Right lobe of liver (tissue), 6 donors: ENCODE measurements at regions not wholly inside any gene's neighbourhood (a gene's known extent, or its start where the extent isn't known, plus 50 kb on each side); places are given as distances from the start of the nearest gene placed in this dataset.
A peak's percentile ranks its signal among the peaks of the same experiment; 100 is the strongest.

Experiments used
- ATAC-seq, 4 donors: fragments of 200-7000 bp; cut with Tn5 transposase; one replicate each; pipeline ENCODE4 v1.9.1; 2020; ENCODE audit warnings: mild to moderate bottlenecking in 4 of 4, moderate library complexity in 4 of 4
- DNase-seq, 3 donors: peaks; one replicate each; pipeline ENCODE4 v3.0.0-alpha.2; 2020
- H3K27ac ChIP-seq, 3 donors: fragments of 200-600 bp; one replicate each; pipeline ENCODE4 v1.8.0; 2022
- H3K27me3 ChIP-seq, 2 donors: fragments of 200-600 bp; one replicate each; pipeline ENCODE4 v1.8.0; 2022
- H3K36me3 ChIP-seq, 4 donors: fragments of 200-600 bp; sonication (generic) in 1 of 4; one replicate each; pipeline versions ENCODE4 v1.5.1 to v1.8.0; 2017 to 2022; ENCODE audit warnings: control low read depth in 1 of 4
- H3K4me1 ChIP-seq, 4 donors: fragments of 200-600 bp; sonication (generic) in 1 of 4; one replicate each; pipeline versions ENCODE4 v1.5.1 to v1.8.0; 2017 to 2022; ENCODE audit warnings: control low read depth in 1 of 4
- H3K4me3 ChIP-seq, 3 donors: fragments of 200-600 bp; one replicate each; pipeline ENCODE4 v1.8.0; 2022
- H3K9me3 ChIP-seq, 4 donors: fragments of 200-600 bp; sonication (generic) in 1 of 4; one replicate each; pipeline versions ENCODE4 v1.5.1 to v1.8.0; 2017 to 2022; ENCODE audit warnings: control low read depth in 1 of 4
- CTCF ChIP-seq, 4 donors: fragments of 200-600 bp in 3 of 4; fragments of 450-650 bp in 1 of 4; IDR thresholded peaks; one replicate each; pipeline versions ENCODE4 v1.5.1 to v1.8.0; 2016 to 2022; ENCODE audit warnings: antibody characterized with exemption in 4 of 4, mild to moderate bottlenecking in 2 of 4
- POLR2A ChIP-seq: fragments of 450-650 bp; IDR thresholded peaks from one replicate; pipeline ENCODE4 v1.6.1; 2017; ENCODE audit warnings: antibody characterized with exemption, mild to moderate bottlenecking
- WGBS: methylation state at CpG from one replicate; pipeline ENCODE4 v1.1.6; 2018; ENCODE audit warnings: low coverage, low lambda C conversion rate; ENCODE audit not compliant: insufficient coverage; ENCODE audit errors: missing lambda C conversion rate; 5-methylcytosine and 5-hydroxymethylcytosine counted together
- intact Hi-C, 2 donors: fragments of 100-400 bp; cut with DNase I; formaldehyde crosslinking; loops; one replicate each; pipeline versions ENCODE4 v1.11.2 to v1.14.1; 2022
- donor health status: DM: no; HTN: yes; CAD: no.
- donor health status: DM: no; HTN: no; CAD: no.
- donor health status: DM: no; HTN: no; CAD: no.
- donor health status: DM: no; HTN: yes; CAD: no.
- donor health status: DM: no; HTN: yes; CAD: no.

GRCh38 chr9:109901201-109901600 is 121.2 kb downstream of the PALM2AKAP2 start:
- WGBS = 52% methylated on average over 2 of the region's 3 CpGs
- H3K27me3 ChIP-seq = no peaks in the 10 kb centered on the region
- no peak for ATAC-seq

GRCh38 chr9:109903515-109904138 is 123.6 kb downstream of the PALM2AKAP2 start:
- intact Hi-C loops = loop anchor here (10.0 kb wide), 1 partner anchor 251 kb away; no protein-coding TSS in a partner anchor

More at GRCh38 chr9:109901201-109901600, 121.2 kb downstream of the PALM2AKAP2 start:
- no peak for DNase-seq
- TF ChIP-seq POLR2A = no peak
- TF ChIP-seq CTCF (IDR thresholded peaks at IDR 0.05) = no peak
- Histone ChIP-seq H3K4me3 (no peak overlapping the region), H3K27ac (no peak overlapping the region), H3K9me3 (no peaks in the 10 kb centered on the region), H3K4me1 (peaks cover 0 to 21% (median 10%) of the 10 kb centered on the region in 4 donors), H3K36me3 (no peaks in the 10 kb centered on the region)
- intact Hi-C loops = loop anchor here (10.0 kb wide), 1 partner anchor 254 kb away; no protein-coding TSS in a partner anchor

GRCh38 chr9:109904666-109905065 is 124.7 kb downstream of the PALM2AKAP2 start:
- no peak for ATAC-seq
- Histone ChIP-seq H3K27ac (peak overlapping the region in 1 of 3 donors; percentile 16), H3K9me3 (no peaks in the 10 kb centered on the region), H3K27me3 (no peaks in the 10 kb centered on the region), H3K36me3 (no peaks in the 10 kb centered on the region), H3K4me3 (no peak overlapping the region), H3K4me1 (peaks cover 0 to 46% (median 21%) of the 10 kb centered on the region in 4 donors)
- intact Hi-C loops = loop anchor here (5.0 to 10.0 kb wide), 2 partner anchors 148 to 250 kb away; no protein-coding TSS in a partner anchor
- DNase-seq = no peak
- 76% methylated on average over 5 of the region's 5 CpGs for WGBS
- no peak for TF ChIP-seq CTCF (IDR thresholded peaks at IDR 0.05)
- no peak for TF ChIP-seq POLR2A

More at GRCh38 chr9:109903515-109904138, 123.6 kb downstream of the PALM2AKAP2 start:
- Histone ChIP-seq H3K27me3 (no peaks in the 10 kb centered on the region), H3K4me1 (peaks cover 0 to 45% (median 21%) of the 10 kb centered on the region in 4 donors), H3K27ac (peak overlapping the region in 2 of 3 donors; percentile 56 to 84), H3K36me3 (no peaks in the 10 kb centered on the region), H3K9me3 (no peaks in the 10 kb centered on the region), H3K4me3 (no peak overlapping the region)
- peak; percentile 67 to 79 (median 78) for ATAC-seq
- peak in 1 of 3 donors; percentile 74 for DNase-seq
- no peak for TF ChIP-seq POLR2A
- TF ChIP-seq CTCF (IDR thresholded peaks at IDR 0.05) = peak; percentile 67 to 87 (median 78)
- 3% methylated on average over 2 of the region's 2 CpGs for WGBS

- no peak overlapping the region for H3K4me3 ChIP-seq
- TF ChIP-seq POLR2A (no peak), CTCF (IDR thresholded peaks at IDR 0.05) (no peak)
- intact Hi-C loops = loop anchor here (5.0 to 10.0 kb wide), 2 partner anchors 147 to 249 kb away; no protein-coding TSS in a partner anchor
- H3K4me1 ChIP-seq = peaks cover 0 to 46% (median 21%) of the 10 kb centered on the region in 4 donors
- WGBS = 96% methylated on average over 4 of the region's 9 CpGs
- DNase-seq = no peak
- no peaks in the 10 kb centered on the region for H3K9me3 ChIP-seq
- no peak for ATAC-seq
- no peaks in the 10 kb centered on the region for H3K27me3 ChIP-seq
- H3K27ac ChIP-seq = peak overlapping the region in 2 of 3 donors; percentile 16 to 71
- H3K36me3 ChIP-seq = no peaks in the 10 kb centered on the region
These were observed 125.5 kb downstream of the PALM2AKAP2 start for GRCh38 chr9:109905472-109905871.
